Sciatic nerve (tissue), 2 donors: ENCODE measurements at regions not wholly inside any gene's neighbourhood (a gene's known extent, or its start where the extent isn't known, plus 50 kb on each side); places are given as distances from the start of the nearest gene placed in this dataset.

Source experiments
- ATAC-seq: fragments of 200-7000 bp; cut with Tn5 transposase; one replicate; pipeline ENCODE4 v1.9.1; 2020; ENCODE audit warnings: mild to moderate bottlenecking, moderate library complexity
- DNase-seq: peaks from one replicate; pipeline ENCODE4 v3.0.0-alpha.2; 2020; ENCODE audit warnings: low spot score
- intact Hi-C: fragments of 100-400 bp; cut with DNase I; formaldehyde crosslinking; loops from one replicate; pipeline ENCODE4 v1.14.2; 2022
- donor health status: DM: no; HTN: no; CAD: no.
- donor health status: DM: no; HTN: no; CAD: no.

DNA sequence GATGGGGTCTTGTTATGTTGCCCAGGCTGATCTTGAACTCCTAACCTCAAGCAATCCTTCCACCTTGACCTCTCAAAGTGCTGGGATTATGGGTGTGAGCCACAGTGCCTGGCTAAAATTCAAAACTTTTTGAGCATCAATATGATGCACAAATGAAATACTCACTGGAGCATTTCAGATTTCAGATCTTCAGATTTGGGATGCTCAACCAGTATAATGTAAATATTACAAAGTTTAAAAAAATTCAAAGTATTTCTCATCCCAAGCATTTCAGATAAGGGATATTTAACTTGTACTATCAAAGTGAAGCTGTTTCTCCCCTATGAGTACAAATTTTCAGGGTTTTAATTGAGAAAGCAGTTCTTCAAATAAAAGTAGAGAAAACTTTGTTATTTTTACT, 164.1 kb upstream of the CCDC68 start:
- no peak for DNase-seq
- intact Hi-C loops = no loop called here
- ATAC-seq = no peak

DNA sequence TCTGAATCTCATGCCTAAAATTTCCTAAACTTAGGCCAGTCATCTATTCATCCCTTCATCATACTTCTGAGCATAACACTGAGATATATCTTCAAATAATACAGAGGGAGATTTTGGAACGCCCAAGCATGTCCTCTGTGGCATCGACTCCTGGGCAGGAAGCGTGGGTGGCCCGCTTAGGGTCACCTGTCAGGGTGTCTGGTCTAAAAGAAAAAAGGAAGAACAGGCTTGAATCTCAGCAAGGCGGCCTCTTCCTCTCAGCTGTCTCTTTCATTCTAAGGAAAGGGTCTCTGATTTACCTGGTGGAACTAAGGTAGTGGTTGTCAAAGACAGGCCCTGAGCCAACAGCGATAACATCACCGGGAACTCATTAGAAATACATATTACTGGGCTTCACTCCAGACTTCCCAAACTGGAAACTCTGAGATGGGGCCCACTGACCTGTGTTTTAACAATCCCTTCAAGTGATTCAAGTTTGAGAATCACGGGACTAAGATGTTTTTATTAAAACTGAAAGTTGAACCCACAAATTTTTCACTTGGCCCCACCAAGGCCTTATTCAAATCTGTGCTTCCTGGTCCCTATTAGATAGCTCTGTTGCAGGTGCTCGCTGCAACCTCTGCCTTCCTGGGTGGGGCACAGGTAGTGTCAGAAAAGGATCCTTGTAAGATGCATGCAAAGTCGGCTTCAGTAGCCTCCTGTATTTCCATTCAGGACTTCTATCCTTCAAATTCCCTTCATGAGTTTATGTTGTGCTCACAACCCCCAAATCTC, 162.3 kb upstream of the CCDC68 start:
- no peak for DNase-seq
- intact Hi-C loops = no loop called here
- ATAC-seq = no peak

DNA sequence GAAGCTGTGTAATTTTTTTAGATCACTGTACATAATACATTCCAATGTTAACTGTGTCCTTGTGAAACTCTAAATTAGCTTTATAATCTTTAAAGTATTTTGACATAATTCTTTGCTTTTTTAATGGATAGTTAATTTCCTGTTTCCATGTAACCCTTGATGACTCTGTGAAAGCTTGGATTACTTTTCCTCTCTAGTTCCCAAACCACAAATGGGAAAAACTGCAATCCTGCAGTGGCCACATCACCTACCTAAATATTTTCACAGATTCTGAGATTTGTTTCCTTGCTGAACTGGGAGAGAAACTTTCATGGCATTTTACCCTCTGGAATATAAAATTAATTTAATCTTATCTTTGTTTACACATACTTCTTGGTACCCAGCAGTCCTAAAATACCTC, 161.6 kb upstream of the CCDC68 start:
- ATAC-seq = no peak
- intact Hi-C loops = no loop called here
- no peak for DNase-seq

DNA sequence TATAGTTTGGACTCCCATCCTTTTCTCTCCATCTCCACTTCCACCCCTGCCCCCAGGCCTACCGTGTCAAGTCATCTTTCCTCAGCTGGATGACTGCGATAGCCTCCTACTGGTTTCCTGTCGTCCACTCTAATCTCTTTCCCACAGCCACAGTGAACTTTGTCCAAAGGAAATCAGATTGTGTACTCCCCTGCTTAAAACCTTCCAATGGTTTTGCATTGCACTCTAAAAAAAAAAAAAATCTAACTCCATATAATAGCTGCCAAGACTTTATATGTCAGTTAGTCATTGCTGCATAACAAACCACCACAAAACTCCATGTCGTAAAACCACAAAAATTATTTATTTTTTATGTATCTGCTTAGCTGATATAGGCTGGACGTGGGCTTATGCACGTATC, 160.2 kb upstream of the CCDC68 start:
- no peak for ATAC-seq
- DNase-seq = no peak
- intact Hi-C loops = no loop called here

DNA sequence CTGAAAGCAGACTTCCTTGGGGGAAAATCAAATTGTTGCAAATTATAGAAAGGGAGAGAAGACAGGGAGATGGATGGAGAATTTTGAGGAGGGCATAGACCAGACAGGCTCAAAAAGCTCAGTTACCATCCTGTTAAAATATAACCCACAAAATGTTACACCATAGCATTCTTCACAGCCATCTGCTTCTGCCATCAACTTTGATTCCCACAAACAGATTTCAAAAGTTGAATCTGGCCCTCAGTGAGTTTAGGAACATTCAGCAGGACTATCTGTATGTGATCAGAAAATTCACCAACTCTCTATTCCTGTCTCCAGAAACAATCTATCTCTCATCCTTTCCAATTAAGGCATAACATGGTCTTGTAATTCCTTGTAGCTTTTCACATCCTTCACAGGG, 159.8 kb upstream of the CCDC68 start:
- DNase-seq = no peak
- intact Hi-C loops = no loop called here
- ATAC-seq = no peak

DNA sequence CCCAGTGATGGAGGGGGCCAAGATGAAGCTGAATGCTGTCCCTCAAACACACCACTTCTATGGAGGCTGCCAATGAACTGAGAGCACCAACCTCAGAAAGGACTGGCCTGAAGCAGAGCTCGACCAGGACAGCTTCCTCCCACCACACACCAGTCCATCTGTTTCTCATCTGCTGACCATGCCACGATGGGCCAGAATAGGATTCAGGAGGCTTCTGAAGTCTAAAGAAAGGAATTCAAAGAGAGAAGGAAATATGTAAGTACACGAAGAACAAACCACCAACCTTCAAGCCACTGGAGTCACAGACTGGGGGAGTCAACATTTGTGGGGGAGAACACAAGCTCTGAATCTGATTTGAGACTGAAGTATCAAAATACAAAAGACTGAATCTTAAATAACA, 157.6 kb upstream of the CCDC68 start:
- DNase-seq (no peak), ATAC-seq (no peak)
- intact Hi-C loops = no loop called here

DNA sequence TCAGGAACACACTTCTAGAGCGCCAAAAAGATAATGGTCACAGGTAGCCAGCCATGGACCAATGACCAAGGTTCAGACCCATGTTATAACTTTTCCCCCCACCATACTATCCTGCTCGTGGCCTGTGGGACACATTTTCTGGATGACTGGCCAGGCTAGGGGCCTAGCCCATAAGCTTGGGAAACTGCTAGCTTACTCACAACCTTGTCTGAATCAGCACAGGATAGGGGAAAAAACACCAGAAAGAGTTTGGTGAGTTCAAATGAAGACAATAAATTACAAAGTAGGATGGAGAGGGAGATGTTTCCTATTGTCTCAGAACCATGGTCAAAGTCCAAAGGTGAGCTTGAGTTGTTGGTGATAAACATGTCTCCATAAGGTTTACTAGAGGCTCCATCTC, 156.3 kb upstream of the CCDC68 start:
- intact Hi-C loops = no loop called here
- DNase-seq (no peak), ATAC-seq (no peak)

DNA sequence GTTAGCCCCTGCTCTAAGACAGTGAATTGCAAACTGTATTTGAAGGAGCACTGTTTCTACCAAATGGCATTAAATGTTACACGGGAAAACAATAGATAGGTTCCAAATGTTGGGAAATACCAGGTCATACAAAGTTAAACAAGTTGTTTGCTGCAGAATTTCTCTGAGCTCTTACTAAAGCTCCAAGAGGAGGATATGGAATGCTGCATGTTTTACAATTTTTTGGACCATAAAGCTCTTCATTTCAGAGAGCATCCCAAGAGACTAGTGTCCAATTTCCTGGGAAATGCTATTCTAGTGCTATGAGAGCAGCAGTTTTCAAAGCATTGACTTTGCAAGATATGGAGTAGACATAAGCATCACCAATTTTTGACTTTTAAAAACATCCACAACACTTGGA, 155.6 kb upstream of the CCDC68 start:
- DNase-seq (no peak), ATAC-seq (no peak)
- intact Hi-C loops = no loop called here

DNA sequence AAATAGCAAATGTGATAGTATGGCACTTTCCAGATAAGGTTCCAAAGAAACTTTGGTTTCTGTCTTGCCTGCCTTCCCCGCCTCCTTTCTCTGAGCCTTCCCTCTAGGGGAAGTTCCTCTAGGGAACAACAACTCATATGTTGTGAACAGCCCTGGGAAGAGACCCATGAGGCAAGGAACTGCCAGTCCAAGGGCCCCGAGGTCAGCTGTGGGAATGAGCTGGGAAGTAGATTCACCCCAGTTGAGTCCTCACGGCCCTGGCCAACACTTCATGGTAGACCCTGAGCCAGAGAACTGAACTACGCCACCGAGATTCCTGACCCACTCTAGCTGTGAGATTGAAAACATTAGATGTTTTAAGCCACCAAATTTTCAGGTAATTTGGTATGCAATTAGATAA, 154.5 kb upstream of the CCDC68 start:
- ATAC-seq (no peak), DNase-seq (no peak)
- intact Hi-C loops = no loop called here

DNA sequence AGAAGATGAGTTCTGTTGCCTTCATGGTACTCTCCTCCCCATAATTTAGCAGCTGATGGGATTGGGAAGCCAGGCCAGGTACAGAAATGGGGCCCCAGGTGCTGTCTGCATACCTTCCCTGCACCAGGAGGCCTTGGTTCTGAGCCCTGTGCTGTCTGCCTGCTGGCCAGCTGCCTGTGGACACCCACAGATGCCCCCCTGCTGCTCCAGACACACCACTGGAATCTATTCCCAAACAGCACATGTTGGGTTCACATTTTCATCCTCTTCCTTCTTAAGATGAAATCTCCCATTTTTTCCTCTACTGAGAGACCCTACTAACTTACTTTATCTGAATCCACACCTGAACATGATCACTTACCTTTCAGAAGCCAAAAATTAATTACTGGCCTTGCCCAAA, 152.0 kb upstream of the CCDC68 start:
- no peak for ATAC-seq
- no peak for DNase-seq
- intact Hi-C loops = no loop called here

DNA sequence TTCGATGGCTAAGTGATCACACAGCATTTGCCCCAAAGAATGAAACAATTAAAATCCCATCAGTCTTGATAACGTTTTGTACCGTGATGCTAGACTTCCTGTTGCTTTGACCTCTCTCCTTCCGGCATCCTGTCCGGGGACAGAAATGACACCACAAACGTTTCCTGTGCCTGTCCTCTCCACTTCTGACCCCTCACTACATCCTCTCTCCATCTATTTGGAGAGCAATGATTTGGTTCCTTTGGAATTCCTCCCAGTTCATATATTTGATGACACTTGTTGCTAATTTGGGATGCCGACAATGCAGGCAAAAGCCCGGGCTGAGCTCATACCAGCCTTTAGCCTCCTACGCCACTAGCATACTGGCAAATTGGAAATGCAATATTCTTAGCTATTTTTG, 151.2 kb upstream of the CCDC68 start:
- no peak for ATAC-seq
- no peak for DNase-seq
- intact Hi-C loops = no loop called here

DNA sequence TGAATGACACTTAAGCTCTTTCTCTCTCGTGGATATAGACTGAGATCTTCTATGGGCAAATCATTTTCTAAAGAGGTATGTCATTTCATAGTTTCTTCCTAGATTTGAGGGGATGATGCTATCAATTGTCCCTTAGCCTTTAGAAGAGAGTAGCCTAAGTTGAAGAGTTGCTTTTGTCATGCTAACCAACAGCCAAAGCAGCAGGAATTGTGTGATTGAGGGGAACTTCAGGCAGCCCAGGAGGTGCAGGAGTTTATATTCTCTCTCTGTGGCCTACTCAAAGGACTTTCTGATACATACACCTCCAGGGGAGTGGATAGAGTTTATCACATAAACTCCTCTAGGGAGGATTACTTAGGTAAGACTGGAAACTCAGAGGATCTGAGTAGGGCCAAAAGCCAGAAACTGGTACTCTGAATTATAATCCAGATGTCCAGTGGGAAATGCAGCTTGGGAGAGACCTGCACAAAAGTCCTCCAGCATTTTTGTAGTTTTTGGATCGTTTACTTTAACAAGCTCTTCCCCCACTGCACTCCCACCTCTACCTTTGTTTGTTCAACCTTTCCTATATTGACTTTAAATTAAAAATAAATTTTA, 150.7 kb upstream of the CCDC68 start:
- DNase-seq (no peak), ATAC-seq (no peak)
- intact Hi-C loops = no loop called here

DNA sequence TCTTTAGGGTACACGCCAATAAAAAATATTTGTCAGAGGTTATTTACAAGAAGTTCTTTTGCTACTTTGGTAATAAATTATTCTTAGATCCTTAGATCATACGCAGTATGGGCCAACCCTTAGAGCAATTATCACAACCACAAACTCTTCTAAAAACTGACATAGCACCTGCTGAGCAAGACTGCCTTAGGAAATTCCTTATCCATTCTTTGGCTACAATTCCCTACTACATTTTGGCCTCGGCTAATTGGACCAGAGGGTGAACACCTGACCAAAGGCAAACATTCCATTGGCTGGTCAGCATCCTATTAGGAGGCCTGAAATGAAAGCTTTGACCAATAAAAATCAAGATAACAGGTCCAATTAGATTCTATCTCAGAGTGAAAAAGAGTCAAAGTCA, 147.6 kb upstream of the CCDC68 start:
- DNase-seq = no peak
- ATAC-seq = no peak
- intact Hi-C loops = no loop called here

DNA sequence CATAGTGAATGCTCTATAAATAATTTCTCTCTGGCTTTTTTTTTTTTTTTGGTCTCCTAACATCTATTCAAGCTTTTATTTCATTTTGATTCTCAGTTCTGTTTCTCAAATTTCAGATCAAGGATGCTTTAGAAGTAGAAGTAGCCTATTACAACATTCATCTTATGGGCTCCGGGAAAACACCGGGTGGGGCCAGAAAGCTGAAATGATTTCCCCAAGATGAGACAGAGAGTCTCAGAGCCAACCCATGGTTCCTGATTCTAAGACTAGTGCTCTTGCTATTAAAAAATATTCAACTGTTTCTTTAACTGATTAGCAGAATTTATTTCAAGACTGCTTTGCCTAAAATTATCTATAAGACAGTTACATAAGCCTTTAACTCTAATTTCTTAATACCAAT, 147.2 kb upstream of the CCDC68 start:
- intact Hi-C loops = no loop called here

DNA sequence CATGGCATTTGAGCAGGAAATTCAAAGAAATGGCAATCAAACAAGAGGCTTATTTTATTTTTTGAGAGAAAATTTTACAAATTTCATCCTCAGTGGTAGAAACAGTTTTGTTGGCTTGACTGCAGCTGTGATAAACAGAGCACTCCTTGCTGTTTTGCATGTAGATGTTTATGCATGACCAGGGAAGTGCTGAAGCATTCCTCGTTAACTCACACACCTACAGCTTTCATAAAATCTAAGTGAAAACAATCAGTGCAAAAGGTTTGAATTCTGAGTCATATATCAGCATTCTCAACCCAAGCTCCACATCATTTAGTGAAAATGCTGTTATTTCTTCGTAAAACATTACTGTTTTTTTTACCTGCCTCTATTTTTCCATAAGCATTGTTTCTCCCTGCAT, 146.6 kb upstream of the CCDC68 start:
- DNase-seq (no peak), ATAC-seq (no peak)
- intact Hi-C loops = no loop called here

More for the DNA sequence above, 147.2 kb upstream of the CCDC68 start:
- ATAC-seq (no peak), DNase-seq (no peak)

DNA sequence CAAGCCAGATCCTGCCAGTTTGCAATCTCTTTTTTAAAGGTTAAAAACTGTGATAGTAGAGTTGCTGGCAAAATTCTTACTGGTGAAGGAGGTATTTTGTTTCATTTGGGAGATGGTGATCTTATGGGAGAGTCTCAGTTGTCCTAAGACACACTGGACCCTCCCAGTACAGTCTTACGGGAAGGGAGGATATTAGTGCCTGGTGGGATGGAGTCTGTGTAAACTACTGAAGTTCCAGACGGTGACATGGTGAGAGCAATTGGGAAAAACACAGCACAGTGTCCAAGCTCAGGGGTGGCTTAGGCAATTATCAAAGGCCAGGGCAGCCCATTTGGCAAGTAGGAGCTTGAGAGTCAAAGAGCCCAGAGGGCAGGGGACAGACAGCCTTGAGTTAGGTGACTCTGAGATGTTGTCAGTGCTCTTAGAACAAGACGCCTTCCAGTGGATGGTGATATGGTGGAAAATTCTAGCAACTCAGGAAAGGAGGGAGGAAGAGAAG, 143.7 kb upstream of the CCDC68 start:
- ATAC-seq = no peak
- DNase-seq = no peak
- intact Hi-C loops = no loop called here

DNA sequence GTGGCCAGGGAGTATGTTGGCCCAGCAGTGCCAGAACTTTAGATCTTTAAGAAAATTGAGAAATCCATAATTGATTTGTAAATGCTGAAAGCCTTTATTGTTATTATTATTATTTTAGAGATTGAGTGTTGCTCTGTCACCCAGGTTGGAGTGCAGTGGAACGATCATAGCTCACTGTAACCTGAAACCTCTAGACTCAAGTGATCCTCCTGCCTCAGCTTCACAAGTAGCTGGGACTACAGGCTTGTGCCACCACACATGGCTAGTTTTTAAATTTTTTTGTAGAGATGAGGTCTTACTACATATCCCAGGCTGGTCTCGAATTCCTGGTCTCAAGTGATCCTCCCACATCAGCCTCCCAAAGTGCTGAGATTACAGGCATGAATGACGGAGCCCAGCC, 143.2 kb upstream of the CCDC68 start:
- no peak for DNase-seq
- no peak for ATAC-seq
- intact Hi-C loops = no loop called here

DNA sequence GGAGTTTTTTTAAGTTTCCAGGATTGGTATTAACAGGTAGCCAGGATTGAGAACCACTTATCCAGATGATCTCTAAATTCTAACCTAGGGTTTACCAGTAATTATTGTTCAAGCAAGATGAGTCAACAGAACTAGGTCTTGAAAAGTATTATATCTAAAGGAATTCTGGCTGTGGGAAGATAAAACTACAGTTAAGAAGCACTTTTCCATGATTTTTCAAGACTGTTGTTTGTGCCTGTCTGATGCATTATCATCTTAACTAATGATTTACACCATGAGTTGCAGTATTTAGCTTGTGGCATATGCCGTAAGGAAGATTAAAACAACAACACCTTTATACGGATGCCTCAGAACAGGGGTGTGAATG, 142.2 kb upstream of the CCDC68 start:
- intact Hi-C loops = no loop called here
- DNase-seq (no peak), ATAC-seq (no peak)

DNA sequence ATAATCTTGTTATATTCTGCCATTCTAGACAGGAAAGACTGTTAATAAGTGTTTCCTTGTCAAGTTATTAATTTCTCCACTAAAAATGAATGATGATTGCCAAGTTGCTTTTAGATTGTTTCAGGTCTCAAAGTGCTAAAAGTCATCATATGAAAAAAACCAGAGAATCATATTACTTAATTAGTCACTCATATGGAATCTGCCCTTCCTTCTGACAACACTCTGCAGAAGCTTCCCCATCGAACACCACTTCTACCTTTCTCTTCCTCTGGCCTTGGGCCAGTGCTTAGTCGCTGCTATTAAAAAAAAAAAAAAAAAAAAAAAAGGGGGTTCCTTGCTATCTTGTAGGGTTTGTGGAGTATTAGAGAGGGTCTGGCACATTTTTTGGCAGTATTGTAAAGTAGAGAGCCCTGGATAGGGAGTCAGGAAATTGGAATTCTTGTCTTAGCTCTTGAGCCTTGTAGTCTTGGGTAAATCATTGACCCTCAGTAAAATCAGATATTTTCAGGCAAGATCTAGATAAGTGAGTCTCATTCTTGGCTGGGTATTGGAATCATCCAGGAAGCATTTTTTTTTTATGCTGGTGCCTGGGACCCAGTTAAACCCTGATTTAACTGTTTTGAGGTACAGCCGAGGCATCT, 141.7 kb upstream of the CCDC68 start:
- intact Hi-C loops = no loop called here
- DNase-seq = no peak
- ATAC-seq = no peak

DNA sequence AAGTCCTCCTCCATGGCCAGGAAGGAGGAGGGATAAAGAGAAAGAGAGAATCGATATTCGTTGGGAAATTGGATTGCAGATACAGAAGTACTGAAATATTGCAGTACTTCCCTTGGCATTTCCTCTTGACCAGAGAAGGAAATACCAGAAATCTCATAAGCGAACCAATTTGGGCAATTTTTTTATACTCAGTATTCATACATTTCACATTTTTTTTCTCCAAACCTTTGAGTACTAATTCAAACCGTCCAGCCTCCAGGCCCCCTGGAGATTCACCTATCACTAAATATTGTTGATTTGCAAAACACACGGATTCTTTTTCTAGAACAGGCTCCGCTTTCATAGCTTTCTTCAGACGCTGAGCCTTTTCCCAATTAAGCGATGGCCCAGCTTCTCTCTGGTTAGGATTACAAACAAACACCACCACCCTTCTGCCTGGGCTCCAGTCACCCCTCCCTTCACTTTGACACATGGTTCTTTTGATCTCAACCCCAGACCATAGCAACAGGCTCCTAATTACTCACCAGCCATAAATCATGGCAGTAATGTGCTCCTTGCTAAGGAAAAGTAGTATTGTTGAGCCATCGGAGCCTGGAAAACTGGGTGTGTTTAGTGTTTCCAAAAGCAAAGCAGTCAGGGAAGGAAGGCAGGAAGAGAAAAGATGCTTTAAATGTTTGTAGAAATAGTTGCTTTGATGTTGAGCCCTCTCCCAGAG, 138.4 kb upstream of the CCDC68 start:
- DNase-seq (no peak), ATAC-seq (no peak)
- intact Hi-C loops = no loop called here
